ENCODE measurements at regions not wholly inside any gene's neighbourhood (a gene's known extent, or its start where the extent isn't known, plus 50 kb on each side); places are given as distances from the start of the nearest gene placed in this dataset.

DNA sequence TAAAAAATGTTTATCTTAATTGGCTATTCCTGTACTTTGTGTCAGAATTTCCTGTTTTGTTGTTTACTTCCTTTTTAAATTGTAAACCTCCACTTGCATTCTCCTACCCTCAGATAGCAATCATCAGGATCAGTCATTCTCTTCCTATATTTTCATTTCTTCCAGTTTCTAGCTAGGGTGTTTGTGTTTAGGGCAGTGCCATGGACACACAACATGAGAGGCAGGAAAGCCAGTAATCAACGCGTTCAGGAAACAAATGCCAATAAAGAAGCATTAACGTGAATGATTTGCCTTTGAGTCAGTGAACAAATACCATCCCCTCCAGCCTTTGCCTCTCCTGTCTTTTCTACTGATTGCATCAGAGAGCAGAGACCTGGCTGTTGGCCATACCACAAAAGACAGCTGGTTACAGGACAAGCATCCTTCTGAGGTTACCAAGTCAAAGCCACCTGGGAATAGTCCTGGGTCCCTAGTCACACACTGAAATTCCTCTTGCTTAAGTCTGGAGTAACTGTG, 56.7 kb upstream of the FHL2 start:
- no peak for DNase-seq (ENCODE audit: low read depth in 2 of 2)

DNA sequence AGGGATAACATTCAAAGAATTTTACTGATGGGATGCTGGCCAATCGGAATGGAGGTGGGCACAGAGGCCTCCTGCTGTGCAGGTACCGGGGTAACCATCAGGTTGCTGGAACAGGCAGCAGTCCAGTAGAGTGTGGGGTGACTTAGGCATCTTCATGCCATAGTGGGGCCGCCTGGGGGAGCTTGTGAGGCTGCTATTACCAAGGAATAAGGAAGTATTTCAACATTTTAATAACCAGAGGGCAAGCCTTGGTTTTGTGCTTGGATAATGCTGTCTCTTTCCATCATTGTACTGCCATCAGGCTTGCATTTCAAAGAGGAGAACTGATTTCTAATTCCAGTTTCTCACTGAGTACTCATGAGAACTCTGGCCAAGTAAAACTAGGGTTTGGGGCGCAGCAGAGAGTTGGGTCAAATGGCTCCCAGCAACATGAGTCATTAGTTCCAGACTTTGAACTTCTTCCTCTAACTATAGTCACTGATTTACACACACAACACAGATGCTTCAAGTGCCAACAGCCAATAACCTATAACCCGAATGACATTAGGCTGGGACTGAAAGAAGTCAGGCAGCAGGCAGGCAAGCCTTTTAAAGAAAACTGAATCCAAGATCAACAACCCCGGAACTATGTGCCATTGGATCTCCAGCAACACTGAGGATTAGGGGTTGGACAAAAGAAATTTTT, 56.1 kb upstream of the FHL2 start:
- no peak for DNase-seq (ENCODE audit: low read depth in 2 of 2)

DNA sequence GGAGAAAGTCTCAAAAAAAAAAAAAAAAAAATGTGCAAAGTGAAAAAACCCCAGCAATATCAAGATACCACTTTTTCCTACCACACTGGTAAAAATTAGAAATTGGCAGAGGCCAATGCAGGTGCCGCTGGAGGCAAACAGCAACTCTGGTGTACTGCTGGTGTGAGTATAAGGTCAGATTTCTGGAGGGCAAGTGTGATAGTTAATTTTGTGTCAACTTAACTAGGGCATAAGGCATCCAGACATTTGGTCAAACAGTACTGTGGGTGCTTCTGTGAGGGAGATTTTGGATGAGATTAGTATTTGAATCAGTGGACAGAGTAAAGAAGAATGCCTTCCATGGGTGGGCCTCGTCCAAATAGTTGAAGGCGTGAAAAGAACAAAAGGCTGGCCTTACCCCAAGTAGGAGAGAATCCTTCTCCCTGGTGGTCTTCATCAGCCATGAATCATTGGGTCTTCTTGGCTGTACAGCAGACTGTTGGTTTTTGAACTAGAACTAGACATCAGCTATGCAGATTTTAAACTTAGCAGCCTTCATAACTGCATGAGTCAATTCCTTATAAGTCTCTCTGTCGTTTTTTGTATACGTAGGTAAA, 52.8 kb upstream of the FHL2 start:
- DNase-seq (ENCODE audit: low read depth in 2 of 2), result no peak

DNA sequence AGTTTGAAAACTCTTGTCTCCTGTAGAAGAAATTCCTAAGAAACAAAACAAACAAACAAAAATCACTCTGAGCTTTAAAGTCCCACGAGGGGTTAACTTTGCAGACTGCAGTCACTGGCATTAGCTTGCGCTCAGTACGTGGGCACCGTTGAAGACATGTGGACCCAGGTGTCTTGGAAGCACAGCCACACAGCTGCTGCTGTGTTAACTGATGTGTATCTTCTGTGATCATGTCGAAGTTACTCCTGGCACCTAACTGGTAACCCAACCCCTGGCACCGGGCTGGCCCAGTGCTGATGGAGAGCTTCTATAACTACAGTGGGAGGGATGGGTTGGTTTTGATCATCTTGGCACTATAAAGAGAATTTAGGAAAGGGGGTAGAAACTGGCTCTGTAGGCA, 51.6 kb upstream of the FHL2 start:
- DNase-seq (ENCODE audit: low read depth in 2 of 2), result no peak

DNA sequence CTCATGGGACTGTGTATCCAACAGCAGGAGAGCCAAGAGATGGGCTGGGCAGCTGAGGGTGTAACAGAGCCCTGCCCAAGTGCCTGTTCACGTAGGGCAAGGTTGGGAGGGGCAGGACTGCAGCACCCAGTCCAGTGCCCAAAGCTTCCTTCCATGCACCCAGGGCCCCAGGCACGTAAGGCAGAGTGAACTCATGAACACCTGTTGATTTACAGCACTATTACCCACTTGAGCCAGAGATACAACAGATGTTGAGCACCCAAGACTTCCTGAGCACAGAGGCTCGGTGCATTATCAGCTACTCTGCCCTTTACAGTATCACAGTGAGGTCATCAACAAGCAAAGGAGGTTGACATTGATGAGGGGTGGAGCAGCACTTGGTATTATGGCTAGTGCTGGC, 50.2 kb upstream of the FHL2 start:
- no peak for DNase-seq (ENCODE audit: low read depth in 2 of 2)

Data from stimulated activated CD8-positive, alpha-beta memory T cell treated with anti-CD3 and anti-CD28 coated beads, Interleukin-7, amount 100 ng/mL, for 4 hours (primary cell).